Vagina (tissue), 2 donors: ENCODE measurements at regions not wholly inside any gene's neighbourhood (a gene's known extent, or its start where the extent isn't known, plus 50 kb on each side); places are given as distances from the start of the nearest gene placed in this dataset.

ENCODE experiments used
- CTCF ChIP-seq, 3 experiments: fragments of 450-650 bp in 2 of 3; fragments of 200-600 bp in 1 of 3; sonication (generic) in 1 of 3; IDR thresholded peaks; one replicate each; pipeline ENCODE4 v1.5.1; 2017 to 2019; ENCODE audit warnings: antibody characterized with exemption in 3 of 3, mild to moderate bottlenecking in 2 of 3, moderate library complexity in 2 of 3
- POLR2A ChIP-seq, 2 donors: fragments of 450-650 bp; IDR thresholded peaks; one replicate each; pipeline ENCODE4 v1.6.1; 2017; ENCODE audit warnings: antibody characterized with exemption in 2 of 2, mild to moderate bottlenecking in 2 of 2, moderate library complexity in 2 of 2
- POLR2AphosphoS5 ChIP-seq, 2 donors: sonication (generic); formaldehyde crosslinking; IDR thresholded peaks; one replicate each; pipeline ENCODE4 v1.9.0; 2017; ENCODE audit warnings: antibody characterized with exemption in 2 of 2, mild to moderate bottlenecking in 2 of 2, low read depth in 1 of 2; ENCODE audit not compliant: insufficient read depth in 1 of 2

GRCh38 chr20:52799130-52799529 is 173.0 kb upstream of the TSHZ2 start:
- no peak for TF ChIP-seq CTCF (IDR thresholded peaks at IDR 0.05)
- TF ChIP-seq POLR2AphosphoS5 (IDR thresholded peaks at IDR 0.05; ENCODE audit: insufficient read depth in 1 of 2, low read depth in 1 of 2) = no peak
- no peak for TF ChIP-seq POLR2A (IDR thresholded peaks at IDR 0.05)
